ENCODE measurements at regions not wholly inside any gene's neighbourhood (a gene's known extent, or its start where the extent isn't known, plus 50 kb on each side); places are given as distances from the start of the nearest gene placed in this dataset.

DNA sequence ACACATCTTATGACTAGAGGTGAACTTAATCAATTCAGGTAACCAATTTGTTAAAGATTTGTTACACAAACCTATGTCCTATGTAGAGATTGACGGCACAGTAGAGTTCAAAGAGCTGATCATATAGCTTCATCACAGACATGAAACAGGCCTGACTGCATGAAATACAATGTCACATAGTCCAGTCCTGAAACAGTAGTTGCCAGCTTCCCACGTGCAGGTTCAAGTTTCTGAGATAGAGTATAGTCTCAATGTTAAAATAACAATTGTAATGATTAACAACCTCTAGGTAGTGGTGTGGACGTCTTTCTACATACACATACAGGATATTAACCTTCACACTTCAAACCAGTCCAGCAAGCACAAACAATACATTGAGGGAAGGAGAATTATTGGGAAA, 640.7 kb upstream of the SOX9 start:
- no peaks in the 10 kb centered on the region for H3K79me2 ChIP-seq (ENCODE audit: insufficient read depth, low read length)
- no peak overlapping the region for H3K4me3 ChIP-seq (ENCODE audit: insufficient read depth, low read length, poor library complexity, severe bottlenecking)
- no peak for TF ChIP-seq EZH2phosphoT487 (conservative IDR thresholded peaks at IDR 0.05; ENCODE audit: low read length)
- TF ChIP-seq, protein P1, sequence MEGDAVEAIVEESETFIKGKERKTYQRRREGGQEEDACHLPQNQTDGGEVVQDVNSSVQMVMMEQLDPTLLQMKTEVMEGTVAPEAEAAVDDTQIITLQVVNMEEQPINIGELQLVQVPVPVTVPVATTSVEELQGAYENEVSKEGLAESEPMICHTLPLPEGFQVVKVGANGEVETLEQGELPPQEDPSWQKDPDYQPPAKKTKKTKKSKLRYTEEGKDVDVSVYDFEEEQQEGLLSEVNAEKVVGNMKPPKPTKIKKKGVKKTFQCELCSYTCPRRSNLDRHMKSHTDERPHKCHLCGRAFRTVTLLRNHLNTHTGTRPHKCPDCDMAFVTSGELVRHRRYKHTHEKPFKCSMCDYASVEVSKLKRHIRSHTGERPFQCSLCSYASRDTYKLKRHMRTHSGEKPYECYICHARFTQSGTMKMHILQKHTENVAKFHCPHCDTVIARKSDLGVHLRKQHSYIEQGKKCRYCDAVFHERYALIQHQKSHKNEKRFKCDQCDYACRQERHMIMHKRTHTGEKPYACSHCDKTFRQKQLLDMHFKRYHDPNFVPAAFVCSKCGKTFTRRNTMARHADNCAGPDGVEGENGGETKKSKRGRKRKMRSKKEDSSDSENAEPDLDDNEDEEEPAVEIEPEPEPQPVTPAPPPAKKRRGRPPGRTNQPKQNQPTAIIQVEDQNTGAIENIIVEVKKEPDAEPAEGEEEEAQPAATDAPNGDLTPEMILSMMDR (IDR thresholded peaks at IDR 0.05; ENCODE audit: insufficient read depth, low read length, poor library complexity, severe bottlenecking), result no peak

DNA sequence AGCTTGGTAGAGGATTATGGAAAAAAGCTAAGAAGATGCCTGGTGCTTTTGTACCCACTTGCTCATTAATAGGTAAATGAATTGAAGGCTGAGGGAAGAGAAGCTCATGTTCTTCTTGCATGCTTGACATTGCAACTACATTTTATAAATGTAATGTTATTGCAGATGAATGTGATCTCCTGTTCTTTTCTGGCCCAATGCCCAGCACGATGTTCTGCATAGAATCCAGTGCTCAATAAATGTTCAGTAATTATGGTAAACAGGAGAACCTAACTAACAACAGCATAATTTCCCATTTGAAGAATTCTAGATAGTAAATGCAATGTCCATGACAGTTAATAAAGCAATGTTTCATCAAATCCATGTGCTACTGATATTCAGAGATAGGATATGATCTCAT, 638.2 kb upstream of the SOX9 start:
- Histone ChIP-seq H3K79me2 (ENCODE audit: insufficient read depth, low read length) (no peaks in the 10 kb centered on the region), H3K9me2 (replicated peaks; ENCODE audit: insufficient read depth, low read length) (no peaks in the 10 kb centered on the region), H4K20me1 (ENCODE audit: low read depth, low read length) (no peaks in the 10 kb centered on the region), H3K4me3 (ENCODE audit: insufficient read depth, low read length, poor library complexity, severe bottlenecking) (no peak overlapping the region), H3K9me3 (ENCODE audit: insufficient read depth, low read length) (no peaks in the 10 kb centered on the region), H3K27ac (ENCODE audit: low read depth, low read length) (no peak overlapping the region), H3K27me3 (ENCODE audit: low read length) (no peaks in the 10 kb centered on the region), H3K4me2 (ENCODE audit: low read depth, low read length, poor library complexity, severe bottlenecking) (no peak overlapping the region), H3F3A (ENCODE audit: insufficient read depth) (no peaks in the 10 kb centered on the region), H3K36me3 (ENCODE audit: low read length) (no peaks in the 10 kb centered on the region), H3K9ac (ENCODE audit: low read length) (no peak overlapping the region), H2AFZ (ENCODE audit: low read depth, low read length, severe bottlenecking) (no peak overlapping the region)
- no peak for TF ChIP-seq EZH2phosphoT487 (conservative IDR thresholded peaks at IDR 0.05; ENCODE audit: low read length)
- TF ChIP-seq, protein P1 (IDR thresholded peaks at IDR 0.05; ENCODE audit: insufficient read depth, low read length, poor library complexity, severe bottlenecking), result no peak

More for the DNA sequence above, 640.7 kb upstream of the SOX9 start:
- no peak overlapping the region for H3K27ac ChIP-seq (ENCODE audit: low read depth, low read length)
- H3K9ac ChIP-seq (ENCODE audit: low read length), result no peak overlapping the region
- no peak overlapping the region for H2AFZ ChIP-seq (ENCODE audit: low read depth, low read length, severe bottlenecking)
- H3K36me3 ChIP-seq (ENCODE audit: low read length), result no peaks in the 10 kb centered on the region
- H3K4me2 ChIP-seq (ENCODE audit: low read depth, low read length, poor library complexity, severe bottlenecking), result no peak overlapping the region
- no peaks in the 10 kb centered on the region for H3F3A ChIP-seq (ENCODE audit: insufficient read depth)
- no peaks in the 10 kb centered on the region for H3K9me3 ChIP-seq (ENCODE audit: insufficient read depth, low read length)
- no peaks in the 10 kb centered on the region for H4K20me1 ChIP-seq (ENCODE audit: low read depth, low read length)
- H3K9me2 ChIP-seq (replicated peaks; ENCODE audit: insufficient read depth, low read length), result no peaks in the 10 kb centered on the region
- H3K27me3 ChIP-seq (ENCODE audit: low read length), result no peaks in the 10 kb centered on the region

DNA sequence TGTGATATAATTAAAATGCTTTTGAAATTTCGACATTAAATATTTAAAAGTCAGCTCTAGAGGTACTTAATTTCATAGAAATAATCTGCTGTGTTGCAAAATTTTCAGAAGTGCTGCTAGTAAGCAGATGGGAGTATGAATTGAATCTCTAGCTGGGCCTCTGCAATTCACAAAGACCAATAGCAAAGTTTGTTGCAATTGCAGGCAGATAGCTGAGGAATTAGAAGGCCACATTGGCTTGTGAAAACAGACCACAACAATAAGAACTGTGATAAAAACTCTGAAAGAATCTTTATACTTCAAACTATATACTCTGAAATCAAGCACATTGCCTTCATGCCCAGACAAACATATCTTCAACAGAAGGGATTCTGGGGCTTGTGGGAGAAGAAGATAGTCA, 636.3 kb upstream of the SOX9 start:
- Histone ChIP-seq H3K36me3 (ENCODE audit: low read length) (no peaks in the 10 kb centered on the region), H4K20me1 (ENCODE audit: low read depth, low read length) (no peaks in the 10 kb centered on the region), H3K9ac (ENCODE audit: low read length) (no peak overlapping the region), H3K9me2 (replicated peaks; ENCODE audit: insufficient read depth, low read length) (no peaks in the 10 kb centered on the region), H3K27me3 (ENCODE audit: low read length) (no peaks in the 10 kb centered on the region), H3K4me3 (ENCODE audit: insufficient read depth, low read length, poor library complexity, severe bottlenecking) (no peak overlapping the region), H3K4me2 (ENCODE audit: low read depth, low read length, poor library complexity, severe bottlenecking) (no peak overlapping the region), H3K79me2 (ENCODE audit: insufficient read depth, low read length) (no peaks in the 10 kb centered on the region), H3K9me3 (ENCODE audit: insufficient read depth, low read length) (no peaks in the 10 kb centered on the region), H2AFZ (ENCODE audit: low read depth, low read length, severe bottlenecking) (no peak overlapping the region), H3F3A (ENCODE audit: insufficient read depth) (no peaks in the 10 kb centered on the region), H3K27ac (ENCODE audit: low read depth, low read length) (no peak overlapping the region)
- TF ChIP-seq, protein P1 (IDR thresholded peaks at IDR 0.05; ENCODE audit: insufficient read depth, low read length, poor library complexity, severe bottlenecking), result no peak
- TF ChIP-seq EZH2phosphoT487 (conservative IDR thresholded peaks at IDR 0.05; ENCODE audit: low read length), result no peak
